ENCODE measurements at regions not wholly inside any gene's neighbourhood (a gene's known extent, or its start where the extent isn't known, plus 50 kb on each side); places are given as distances from the start of the nearest gene placed in this dataset.

- TF ChIP-seq THRAP3 (IDR thresholded peaks at IDR 0.05; ENCODE audit: borderline replicate concordance) (no peak), ZBTB11 (CRISPR knock-in tag; IDR thresholded peaks at IDR 0.05) (no peak), ZNF274 (IDR thresholded peaks at IDR 0.05; ENCODE audit: borderline replicate concordance, low read depth, low read length) (no peak), ATF2 (CRISPR knock-in tag; IDR thresholded peaks at IDR 0.05) (no peak), REST (IDR thresholded peaks at IDR 0.05; ENCODE audit: borderline replicate concordance) (no peak), REST (CRISPR knock-in tag; IDR thresholded peaks at IDR 0.05; ENCODE audit: low read depth) (no peak), RBFOX2 (IDR thresholded peaks at IDR 0.05; ENCODE audit: low read depth, low read length) (no peak), SNRNP70 (optimal IDR thresholded peaks at IDR 0.05; ENCODE audit: low read depth, low read length) (no peak), SIN3A (IDR thresholded peaks at IDR 0.05; ENCODE audit: borderline replicate concordance in 2 of 2, control insufficient read depth in 1 of 2, low read depth in 2 of 2, low read length in 2 of 2) (no peak), CTCF (IDR thresholded peaks at IDR 0.05 in 2 of 3, conservative IDR thresholded peaks at IDR 0.05 in 1 of 3; ENCODE audit: insufficient read depth in 2 of 3, low read depth in 1 of 3, low read length in 3 of 3) (no peak), STAT5B (CRISPR knock-in tag; IDR thresholded peaks at IDR 0.05) (no peak), MAZ (CRISPR knock-in tag; conservative IDR thresholded peaks at IDR 0.05 in 1 of 2, IDR thresholded peaks at IDR 0.05 in 1 of 2) (no peak)
Measured at GRCh38 chr2:122307763-122308162, 552.3 kb downstream of the TSN start.
